IgD-negative memory B cell (primary cell): ENCODE measurements at regions not wholly inside any gene's neighbourhood (a gene's known extent, or its start where the extent isn't known, plus 50 kb on each side); places are given as distances from the start of the nearest gene placed in this dataset.

ENCODE experiments used
- H3K27ac Mint-ChIP-seq, 3 donors: one replicate each; pipeline ENCODE4 v1.8.0; 2020 to 2022; ENCODE audit warnings: mild to moderate bottlenecking in 3 of 3, mixed read lengths in 3 of 3, moderate library complexity in 1 of 3
- H3K27me3 Mint-ChIP-seq: one replicate; pipeline ENCODE4 v1.8.0; 2021; ENCODE audit warnings: mixed read lengths
- H3K36me3 Mint-ChIP-seq: one replicate; pipeline ENCODE4 v1.8.0; 2020; ENCODE audit warnings: mild to moderate bottlenecking, mixed read lengths
- H3K4me1 Mint-ChIP-seq, 3 donors: one replicate each; pipeline ENCODE4 v1.8.0; 2020 to 2022; ENCODE audit warnings: mixed read lengths in 3 of 3, mild to moderate bottlenecking in 1 of 3
- H3K4me3 Mint-ChIP-seq, 4 donors: one replicate each; pipeline ENCODE4 v1.8.0; 2020 to 2022; ENCODE audit warnings: mild to moderate bottlenecking in 4 of 4, mixed read lengths in 4 of 4, moderate library complexity in 3 of 4
- H3K9me3 Mint-ChIP-seq, 3 donors: one replicate each; pipeline ENCODE4 v1.8.0; 2020 to 2021; ENCODE audit warnings: mixed read lengths in 3 of 3, mild to moderate bottlenecking in 1 of 3

GRCh38 chr18:53749766-53750165, 474.7 kb downstream of the MBD2 start:
- Mint-ChIP-seq H3K4me3 (no peak overlapping the region), H3K9me3 (peaks cover 0 to 1% (median 0%) of the 10 kb centered on the region in 3 donors), H3K36me3 (no peaks in the 10 kb centered on the region), H3K4me1 (no peaks in the 10 kb centered on the region), H3K27ac (no peak overlapping the region), H3K27me3 (no peaks in the 10 kb centered on the region)

DNA sequence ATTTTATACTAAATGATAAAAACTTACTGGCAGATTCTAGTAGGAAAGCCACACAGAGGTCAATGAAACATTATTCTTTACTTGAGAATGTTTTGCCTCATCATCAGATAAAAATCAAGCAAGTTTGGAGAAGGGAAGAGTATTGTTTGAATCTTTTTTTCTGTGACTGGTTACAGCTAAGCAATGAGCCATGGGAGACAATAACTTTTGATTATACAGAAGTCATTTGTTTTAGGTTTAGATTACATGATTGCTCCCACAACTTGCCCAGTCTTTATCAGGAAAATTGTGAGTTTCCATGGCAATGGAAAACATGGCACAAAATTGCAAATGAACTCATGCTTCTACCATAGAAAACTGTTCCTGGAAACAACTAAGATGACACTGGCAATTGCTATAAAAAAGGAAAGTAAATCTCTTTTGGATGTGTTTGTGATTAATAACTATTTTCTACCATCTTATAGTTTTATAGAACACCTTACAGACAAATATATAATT, 476.8 kb downstream of the MBD2 start:
- H3K36me3 Mint-ChIP-seq = no peaks in the 10 kb centered on the region
- H3K9me3 Mint-ChIP-seq = peaks cover 0 to 1% (median 0%) of the 10 kb centered on the region in 3 donors
- H3K27me3 Mint-ChIP-seq = no peaks in the 10 kb centered on the region
- no peak overlapping the region for H3K27ac Mint-ChIP-seq
- no peak overlapping the region for H3K4me3 Mint-ChIP-seq
- no peaks in the 10 kb centered on the region for H3K4me1 Mint-ChIP-seq

- Mint-ChIP-seq H3K9me3 (peaks cover 0 to 1% (median 0%) of the 10 kb centered on the region in 3 donors), H3K27ac (no peak overlapping the region), H3K4me1 (no peaks in the 10 kb centered on the region), H3K27me3 (no peaks in the 10 kb centered on the region), H3K36me3 (no peaks in the 10 kb centered on the region), H3K4me3 (no peak overlapping the region)
Measured at GRCh38 chr18:53747210-53747609, 477.3 kb downstream of the MBD2 start.

DNA sequence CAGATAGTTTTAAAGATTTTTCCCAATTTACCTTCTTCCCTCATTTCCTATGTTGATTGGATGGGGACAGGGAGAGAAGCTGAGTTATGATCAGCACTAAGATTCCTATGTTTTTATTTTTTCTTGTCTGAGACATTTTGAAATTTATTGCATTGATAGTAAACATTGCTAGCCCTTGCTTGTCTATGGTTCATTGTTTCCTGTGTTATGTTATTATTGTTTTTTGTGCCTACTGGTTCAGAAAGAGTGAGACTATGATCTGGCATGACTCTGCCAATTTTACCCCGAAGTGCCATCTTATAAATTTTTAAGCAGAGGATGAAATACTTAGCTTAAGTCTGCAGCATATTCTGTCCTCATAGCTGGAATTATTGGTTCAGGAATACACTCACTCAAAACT, 478.5 kb downstream of the MBD2 start:
- H3K27me3 Mint-ChIP-seq = no peaks in the 10 kb centered on the region
- H3K4me3 Mint-ChIP-seq = no peak overlapping the region
- no peak overlapping the region for H3K27ac Mint-ChIP-seq
- H3K4me1 Mint-ChIP-seq = no peaks in the 10 kb centered on the region
- H3K9me3 Mint-ChIP-seq = peaks cover 0 to 4% (median 1%) of the 10 kb centered on the region in 3 donors
- no peaks in the 10 kb centered on the region for H3K36me3 Mint-ChIP-seq

- H3K27me3 Mint-ChIP-seq = no peaks in the 10 kb centered on the region
- H3K4me3 Mint-ChIP-seq = no peak overlapping the region
- H3K9me3 Mint-ChIP-seq = peaks cover 0 to 4% (median 1%) of the 10 kb centered on the region in 3 donors
- no peaks in the 10 kb centered on the region for H3K36me3 Mint-ChIP-seq
- H3K27ac Mint-ChIP-seq = no peak overlapping the region
- H3K4me1 Mint-ChIP-seq = no peaks in the 10 kb centered on the region
Measured at GRCh38 chr18:53745224-53745967, 479.1 kb downstream of the MBD2 start.

DNA sequence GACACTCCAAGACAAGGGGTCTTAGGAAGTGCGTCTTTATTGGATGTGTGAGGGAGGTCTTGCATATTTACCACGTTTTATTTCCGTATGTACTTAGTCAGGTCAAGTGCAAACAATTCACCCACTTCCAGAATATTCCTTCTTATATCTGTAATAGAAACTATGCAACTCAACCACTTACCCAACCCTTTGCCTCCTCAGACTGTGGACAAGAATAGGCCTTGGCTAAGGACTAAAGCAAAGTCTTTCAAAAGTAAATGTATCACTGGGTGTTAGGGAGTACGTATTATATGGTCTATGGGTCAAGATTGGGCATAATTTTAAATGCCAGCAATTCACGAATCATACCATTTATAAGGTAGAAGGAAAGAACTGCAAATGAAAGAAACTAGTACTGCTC, 484.8 kb downstream of the MBD2 start:
- peaks cover 0 to 1% (median 0%) of the 10 kb centered on the region in 3 donors for H3K4me1 Mint-ChIP-seq
- H3K36me3 Mint-ChIP-seq = no peaks in the 10 kb centered on the region
- no peaks in the 10 kb centered on the region for H3K27me3 Mint-ChIP-seq
- peaks cover 0 to 4% (median 0%) of the 10 kb centered on the region in 3 donors for H3K9me3 Mint-ChIP-seq
- no peak overlapping the region for H3K27ac Mint-ChIP-seq
- no peak overlapping the region for H3K4me3 Mint-ChIP-seq

DNA sequence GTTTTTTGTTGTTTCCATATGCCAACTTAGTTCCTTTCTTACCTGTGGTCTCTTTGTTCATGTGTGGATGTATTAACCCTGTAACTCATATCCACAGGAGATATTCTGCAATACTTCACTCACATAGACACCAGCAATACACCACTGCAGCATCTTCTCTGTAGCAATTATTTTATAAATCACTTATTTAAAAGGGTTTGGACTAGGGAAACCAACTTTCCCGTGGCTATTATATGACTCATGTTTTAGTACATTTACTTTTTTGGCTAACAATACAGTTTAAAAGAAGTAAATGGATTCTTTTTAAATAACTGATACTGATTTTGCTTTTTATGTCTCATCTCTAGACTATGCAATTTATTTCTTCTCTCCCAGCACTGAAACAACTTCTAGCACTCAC, 488.9 kb downstream of the MBD2 start:
- H3K36me3 Mint-ChIP-seq = no peaks in the 10 kb centered on the region
- H3K4me3 Mint-ChIP-seq = no peak overlapping the region
- no peak overlapping the region for H3K27ac Mint-ChIP-seq
- H3K9me3 Mint-ChIP-seq = peaks cover 2 to 6% (median 3%) of the 10 kb centered on the region in 3 donors
- H3K4me1 Mint-ChIP-seq = peaks cover 0 to 1% (median 0%) of the 10 kb centered on the region in 3 donors
- H3K27me3 Mint-ChIP-seq = no peaks in the 10 kb centered on the region

GRCh38 chr18:53715243-53715853, 509.1 kb downstream of the MBD2 start:
- Mint-ChIP-seq H3K27ac (no peak overlapping the region), H3K4me1 (no peaks in the 10 kb centered on the region), H3K27me3 (no peaks in the 10 kb centered on the region), H3K9me3 (no peaks in the 10 kb centered on the region), H3K36me3 (no peaks in the 10 kb centered on the region), H3K4me3 (no peak overlapping the region)

DNA sequence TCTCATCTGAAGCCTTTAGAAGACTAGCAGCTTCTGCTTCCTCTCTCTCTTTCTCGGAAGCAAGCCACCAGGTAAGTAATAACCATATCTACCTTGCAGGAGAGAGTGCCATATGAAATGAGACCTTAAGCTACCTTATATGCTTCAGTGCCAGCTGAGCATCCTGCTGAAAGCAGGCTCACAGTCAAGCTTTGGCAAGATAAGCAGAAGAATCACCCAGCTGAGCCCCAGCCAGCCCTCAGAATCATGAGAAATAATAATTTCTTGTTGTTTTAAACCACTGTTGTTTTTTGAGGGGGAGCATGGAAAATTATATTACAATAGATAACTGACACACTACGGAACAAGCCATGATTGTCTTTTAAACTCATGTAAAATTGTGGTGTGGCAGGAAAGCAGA, 514.4 kb downstream of the MBD2 start:
- Mint-ChIP-seq H3K4me1 (no peaks in the 10 kb centered on the region), H3K27me3 (no peaks in the 10 kb centered on the region), H3K36me3 (no peaks in the 10 kb centered on the region), H3K4me3 (no peak overlapping the region), H3K9me3 (no peaks in the 10 kb centered on the region), H3K27ac (no peak overlapping the region)

DNA sequence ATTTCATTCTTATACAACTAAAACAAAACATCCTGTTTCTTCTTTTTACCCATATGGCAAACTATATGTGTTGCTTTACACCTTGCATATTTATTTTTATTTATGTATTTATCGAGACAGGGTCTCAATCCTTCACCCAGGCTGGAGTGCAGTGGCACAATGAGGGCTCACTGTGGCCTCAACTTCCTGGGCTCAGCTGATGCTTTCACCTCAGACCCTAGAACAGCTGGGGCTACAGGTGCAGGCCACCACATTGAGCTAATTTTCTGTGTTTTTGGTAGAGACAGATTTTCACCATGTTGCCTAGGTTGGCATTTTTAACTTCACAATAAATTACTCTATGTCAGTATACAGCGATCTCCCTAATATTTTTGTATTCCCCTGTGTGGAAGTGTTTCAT, 522.0 kb downstream of the MBD2 start:
- Mint-ChIP-seq H3K27ac (no peak overlapping the region), H3K27me3 (no peaks in the 10 kb centered on the region), H3K4me3 (no peak overlapping the region), H3K4me1 (no peaks in the 10 kb centered on the region), H3K9me3 (no peaks in the 10 kb centered on the region), H3K36me3 (peaks cover 1% of the 10 kb centered on the region)

- no peaks in the 10 kb centered on the region for H3K9me3 Mint-ChIP-seq
Measured at GRCh38 chr18:53701697-53702096, 522.8 kb downstream of the MBD2 start.

GRCh38 chr18:53698907-53699306, 525.6 kb downstream of the MBD2 start:
- no peak overlapping the region for H3K4me3 Mint-ChIP-seq
- peaks cover 1% of the 10 kb centered on the region for H3K36me3 Mint-ChIP-seq
- H3K4me1 Mint-ChIP-seq = no peaks in the 10 kb centered on the region
- no peaks in the 10 kb centered on the region for H3K27me3 Mint-ChIP-seq
- peaks cover 0 to 9% (median 2%) of the 10 kb centered on the region in 3 donors for H3K9me3 Mint-ChIP-seq
- H3K27ac Mint-ChIP-seq = no peak overlapping the region

More at GRCh38 chr18:53701697-53702096, 522.8 kb downstream of the MBD2 start:
- no peaks in the 10 kb centered on the region for H3K4me1 Mint-ChIP-seq
- no peaks in the 10 kb centered on the region for H3K27me3 Mint-ChIP-seq
- no peak overlapping the region for H3K4me3 Mint-ChIP-seq
- peaks cover 1% of the 10 kb centered on the region for H3K36me3 Mint-ChIP-seq
- H3K27ac Mint-ChIP-seq = no peak overlapping the region

- Mint-ChIP-seq H3K27me3 (no peaks in the 10 kb centered on the region), H3K9me3 (peaks cover 0 to 4% (median under 1%) of the 10 kb centered on the region in 3 donors), H3K4me3 (no peak overlapping the region), H3K27ac (no peak overlapping the region), H3K36me3 (no peaks in the 10 kb centered on the region), H3K4me1 (no peaks in the 10 kb centered on the region)
Measured at GRCh38 chr18:53689886-53690285, 534.6 kb downstream of the MBD2 start.

- Mint-ChIP-seq H3K9me3 (peaks cover 0 to 8% (median 2%) of the 10 kb centered on the region in 3 donors), H3K4me1 (no peaks in the 10 kb centered on the region), H3K36me3 (no peaks in the 10 kb centered on the region), H3K27ac (no peak overlapping the region), H3K27me3 (no peaks in the 10 kb centered on the region), H3K4me3 (no peak overlapping the region)
Measured at GRCh38 chr18:53686965-53687364, 537.5 kb downstream of the MBD2 start.

DNA sequence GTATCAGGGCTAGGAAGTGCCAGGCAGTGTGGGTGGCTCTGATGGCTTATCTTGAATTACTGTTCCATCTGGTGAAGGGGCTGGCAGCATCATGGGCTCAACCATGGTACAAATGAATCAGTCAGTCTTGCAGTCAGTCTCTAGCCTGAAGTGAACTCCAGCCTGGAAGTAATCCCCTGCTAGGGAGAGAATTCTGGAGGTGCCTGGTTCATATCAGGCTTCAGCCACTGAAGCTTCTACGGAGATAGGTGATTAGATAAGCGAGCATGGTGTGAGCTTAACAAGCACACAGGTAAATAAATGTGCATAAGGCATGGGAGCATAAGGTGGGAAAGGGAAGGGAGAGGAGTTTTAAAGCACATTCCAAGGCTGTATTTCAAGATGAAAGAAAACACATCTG, 541.7 kb downstream of the MBD2 start:
- Mint-ChIP-seq H3K4me3 (no peak overlapping the region), H3K27ac (no peak overlapping the region), H3K4me1 (no peaks in the 10 kb centered on the region), H3K27me3 (no peaks in the 10 kb centered on the region), H3K9me3 (peaks cover 0 to 6% (median 2%) of the 10 kb centered on the region in 3 donors), H3K36me3 (no peaks in the 10 kb centered on the region)

DNA sequence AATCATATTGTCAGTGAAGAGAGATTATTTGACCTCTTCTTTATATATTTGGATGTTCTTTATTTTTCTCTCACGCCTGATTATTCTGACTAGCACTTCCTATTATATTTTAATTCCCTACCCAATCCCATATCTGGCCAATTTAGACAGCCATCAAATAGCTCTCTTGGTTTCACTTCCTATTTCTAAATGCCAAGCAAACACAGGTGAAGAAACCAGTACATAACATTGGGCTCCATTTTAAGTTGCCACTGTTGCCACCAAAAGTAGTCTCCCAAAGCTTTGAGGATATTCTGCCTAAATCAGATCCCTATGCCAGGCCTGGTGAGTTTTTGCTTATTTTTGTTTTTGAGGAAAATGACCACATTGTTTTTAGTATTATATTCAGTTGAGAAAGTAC, 547.0 kb downstream of the MBD2 start:
- Mint-ChIP-seq H3K9me3 (peaks cover 0 to 3% (median 1%) of the 10 kb centered on the region in 3 donors), H3K36me3 (no peaks in the 10 kb centered on the region), H3K27me3 (no peaks in the 10 kb centered on the region), H3K27ac (no peak overlapping the region), H3K4me1 (no peaks in the 10 kb centered on the region), H3K4me3 (no peak overlapping the region)
